ENCODE measurements at regions not wholly inside any gene's neighbourhood (a gene's known extent, or its start where the extent isn't known, plus 50 kb on each side); places are given as distances from the start of the nearest gene placed in this dataset.
"Not testable (repeated sequence)": the region's sequence is repeated elsewhere in the genome, so short reads cannot be mapped to it uniquely, and the experiment has no call there.

DNA sequence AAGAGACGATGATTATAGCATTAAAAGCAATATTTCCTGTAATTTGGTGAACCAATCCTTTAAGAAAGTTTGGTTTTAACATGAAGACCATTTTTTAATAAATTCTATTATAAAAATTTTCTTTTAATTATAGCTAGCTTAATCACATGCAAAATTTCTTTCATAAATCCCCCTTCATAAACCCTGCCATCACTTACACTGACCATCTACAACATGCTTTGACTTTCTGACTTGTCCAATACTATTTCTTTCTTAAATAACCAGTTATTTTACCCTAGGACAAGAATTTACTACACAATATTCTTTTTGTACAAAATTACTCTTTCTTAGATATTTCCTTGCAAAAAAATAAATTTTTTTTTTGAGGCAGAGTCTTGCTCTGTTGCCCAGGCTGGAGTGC, 1334.8 kb downstream of the CDH11 start:
- H3K4me3 ChIP-seq (ENCODE audit: low read length): no peak overlapping the region
- no peaks in the 10 kb centered on the region for H3K36me3 ChIP-seq (ENCODE audit: control insufficient read depth, insufficient read depth, low read length)
- H3K27me3 ChIP-seq (ENCODE audit: control insufficient read depth, insufficient read depth, low read length): no peaks in the 10 kb centered on the region
- WGBS (ENCODE audit: insufficient coverage, low lambda C conversion rate): 100% methylated on average over 1 of the region's 1 CpG
- H3K9me3 ChIP-seq (ENCODE audit: control insufficient read depth, low read depth, low read length): peaks cover 8% of the 10 kb centered on the region
- no peak overlapping the region for H3K27ac ChIP-seq (ENCODE audit: low read length)
- H3K4me1 ChIP-seq (ENCODE audit: control insufficient read depth, insufficient read depth, low read length): no peaks in the 10 kb centered on the region
- no peak for DNase-seq

DNA sequence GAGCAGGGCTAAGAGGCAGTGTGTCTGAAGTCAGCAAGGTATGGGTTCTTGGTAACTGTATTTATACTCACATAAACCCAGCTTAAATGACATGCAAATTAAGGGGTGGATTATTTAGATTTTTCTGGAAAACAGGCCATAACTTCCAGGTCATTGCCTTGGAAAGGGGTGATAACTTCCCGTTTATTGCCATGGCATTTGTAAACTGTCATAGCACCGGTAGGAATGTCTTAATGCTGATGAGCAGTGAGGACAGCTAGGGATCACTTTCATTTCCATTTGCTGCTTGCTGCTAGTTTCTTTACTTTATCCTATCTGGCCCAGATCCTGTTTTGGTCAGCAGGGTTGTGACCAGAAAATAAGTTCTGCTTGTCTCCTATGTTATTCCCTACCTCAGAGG, 1336.7 kb downstream of the CDH11 start:
- WGBS (ENCODE audit: insufficient coverage, low lambda C conversion rate): no CpG with 5 or more reads among the region's 2 CpGs
- Histone ChIP-seq H3K9me3 (ENCODE audit: control insufficient read depth, low read depth, low read length) (peaks cover 8% of the 10 kb centered on the region), H3K36me3 (ENCODE audit: control insufficient read depth, insufficient read depth, low read length) (no peaks in the 10 kb centered on the region)

GRCh38 chr16:63776437-63776836, 1345.4 kb downstream of the CDH11 start:
- Histone ChIP-seq H3K4me3 (ENCODE audit: low read length) (no peak overlapping the region), H3K4me1 (ENCODE audit: control insufficient read depth, insufficient read depth, low read length) (no peaks in the 10 kb centered on the region), H3K36me3 (ENCODE audit: control insufficient read depth, insufficient read depth, low read length) (no peaks in the 10 kb centered on the region), H3K9me3 (ENCODE audit: control insufficient read depth, low read depth, low read length) (no peaks in the 10 kb centered on the region), H3K27ac (ENCODE audit: low read length) (no peak overlapping the region), H3K27me3 (ENCODE audit: control insufficient read depth, insufficient read depth, low read length) (no peaks in the 10 kb centered on the region)
- DNase-seq: no peak

More for the DNA sequence above, 1336.7 kb downstream of the CDH11 start:
- H3K4me3 ChIP-seq (ENCODE audit: low read length): no peak overlapping the region
- no peak overlapping the region for H3K27ac ChIP-seq (ENCODE audit: low read length)
- H3K27me3 ChIP-seq (ENCODE audit: control insufficient read depth, insufficient read depth, low read length): no peaks in the 10 kb centered on the region
- no peak for DNase-seq
- H3K4me1 ChIP-seq (ENCODE audit: control insufficient read depth, insufficient read depth, low read length): no peaks in the 10 kb centered on the region

GRCh38 chr16:63776034-63776433, 1345.8 kb downstream of the CDH11 start:
- Histone ChIP-seq H3K36me3 (ENCODE audit: control insufficient read depth, insufficient read depth, low read length) (no peaks in the 10 kb centered on the region), H3K27me3 (ENCODE audit: control insufficient read depth, insufficient read depth, low read length) (no peaks in the 10 kb centered on the region), H3K9me3 (ENCODE audit: control insufficient read depth, low read depth, low read length) (no peaks in the 10 kb centered on the region), H3K27ac (ENCODE audit: low read length) (no peak overlapping the region), H3K4me3 (ENCODE audit: low read length) (no peak overlapping the region), H3K4me1 (ENCODE audit: control insufficient read depth, insufficient read depth, low read length) (no peaks in the 10 kb centered on the region)
- DNase-seq: no peak

DNA sequence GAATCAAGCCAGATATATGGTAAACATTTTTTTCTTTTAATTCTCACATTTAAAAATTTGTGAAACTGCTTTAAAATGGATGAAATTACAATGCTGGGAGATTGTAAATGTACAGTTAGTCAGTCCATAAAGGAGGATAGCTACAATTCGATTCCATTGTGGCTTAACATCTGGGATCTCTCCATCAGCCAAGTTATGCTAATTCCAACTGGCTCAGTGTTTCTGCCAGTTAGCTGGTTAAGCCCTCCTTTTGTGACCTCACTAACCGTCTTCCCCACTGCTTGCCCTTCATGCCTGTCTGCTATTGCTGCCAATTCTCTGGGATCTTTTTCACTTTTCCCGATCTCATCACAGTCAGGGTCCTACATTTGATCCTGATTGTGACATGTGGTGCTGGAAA, 1347.6 kb downstream of the CDH11 start:
- DNase-seq: no peak
- Histone ChIP-seq H3K27ac (ENCODE audit: low read length) (no peak overlapping the region), H3K27me3 (ENCODE audit: control insufficient read depth, insufficient read depth, low read length) (no peaks in the 10 kb centered on the region), H3K36me3 (ENCODE audit: control insufficient read depth, insufficient read depth, low read length) (no peaks in the 10 kb centered on the region), H3K4me1 (ENCODE audit: control insufficient read depth, insufficient read depth, low read length) (no peaks in the 10 kb centered on the region), H3K4me3 (ENCODE audit: low read length) (no peak overlapping the region), H3K9me3 (ENCODE audit: control insufficient read depth, low read depth, low read length) (no peaks in the 10 kb centered on the region)
- WGBS (ENCODE audit: insufficient coverage, low lambda C conversion rate): 100% methylated on average over 1 of the region's 3 CpGs

- Histone ChIP-seq H3K4me1 (ENCODE audit: control insufficient read depth, insufficient read depth, low read length) (no peaks in the 10 kb centered on the region), H3K27me3 (ENCODE audit: control insufficient read depth, insufficient read depth, low read length) (no peaks in the 10 kb centered on the region), H3K9me3 (ENCODE audit: control insufficient read depth, low read depth, low read length) (no peaks in the 10 kb centered on the region), H3K36me3 (ENCODE audit: control insufficient read depth, insufficient read depth, low read length) (no peaks in the 10 kb centered on the region), H3K27ac (ENCODE audit: low read length) (no peak overlapping the region), H3K4me3 (ENCODE audit: low read length) (no peak overlapping the region)
- no peak for DNase-seq
- no CpG with 5 or more reads among the region's 2 CpGs for WGBS (ENCODE audit: insufficient coverage, low lambda C conversion rate)
Measured at GRCh38 chr16:63769211-63769610, 1352.7 kb downstream of the CDH11 start.

DNA sequence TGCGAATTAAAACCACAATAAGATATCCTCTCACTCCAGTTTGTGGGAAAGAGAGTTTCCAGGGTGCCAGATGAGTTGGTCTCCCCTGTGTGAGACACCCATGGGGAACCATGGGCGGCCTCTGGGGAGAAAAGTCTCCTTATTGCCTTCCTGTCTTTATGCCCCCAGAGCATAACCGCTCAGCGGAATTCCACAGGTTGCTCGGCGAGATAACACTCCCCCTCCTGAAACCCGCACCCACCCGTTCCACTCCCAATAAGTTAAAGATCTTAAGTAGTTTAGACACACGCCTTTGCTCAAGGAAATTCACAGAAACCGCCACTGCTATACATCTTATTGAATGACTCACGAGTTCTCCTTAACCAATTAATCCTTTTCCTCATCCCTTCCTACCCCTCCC, 1361.6 kb downstream of the CDH11 start:
- not testable (repeated sequence) for H3K36me3 ChIP-seq (ENCODE audit: control insufficient read depth, insufficient read depth, low read length); DNase-seq; H3K27me3 ChIP-seq (ENCODE audit: control insufficient read depth, insufficient read depth, low read length); H3K9me3 ChIP-seq (ENCODE audit: control insufficient read depth, low read depth, low read length); H3K4me3 ChIP-seq (ENCODE audit: low read length); H3K27ac ChIP-seq (ENCODE audit: low read length); H3K4me1 ChIP-seq (ENCODE audit: control insufficient read depth, insufficient read depth, low read length)
- WGBS (ENCODE audit: insufficient coverage, low lambda C conversion rate): 87% methylated on average over 3 of the region's 11 CpGs

- DNase-seq: peak; percentile 5 to 28
- H3K27me3 ChIP-seq (ENCODE audit: control insufficient read depth, insufficient read depth, low read length): no peaks in the 10 kb centered on the region
- no peaks in the 10 kb centered on the region for H3K4me1 ChIP-seq (ENCODE audit: control insufficient read depth, insufficient read depth, low read length)
- H3K27ac ChIP-seq (ENCODE audit: low read length): no peak overlapping the region
- H3K4me3 ChIP-seq (ENCODE audit: low read length): no peak overlapping the region
- H3K36me3 ChIP-seq (ENCODE audit: control insufficient read depth, insufficient read depth, low read length): no peaks in the 10 kb centered on the region
- H3K9me3 ChIP-seq (ENCODE audit: control insufficient read depth, low read depth, low read length): no peaks in the 10 kb centered on the region
Measured at GRCh38 chr16:63752347-63752746, 1369.5 kb downstream of the CDH11 start.

DNA sequence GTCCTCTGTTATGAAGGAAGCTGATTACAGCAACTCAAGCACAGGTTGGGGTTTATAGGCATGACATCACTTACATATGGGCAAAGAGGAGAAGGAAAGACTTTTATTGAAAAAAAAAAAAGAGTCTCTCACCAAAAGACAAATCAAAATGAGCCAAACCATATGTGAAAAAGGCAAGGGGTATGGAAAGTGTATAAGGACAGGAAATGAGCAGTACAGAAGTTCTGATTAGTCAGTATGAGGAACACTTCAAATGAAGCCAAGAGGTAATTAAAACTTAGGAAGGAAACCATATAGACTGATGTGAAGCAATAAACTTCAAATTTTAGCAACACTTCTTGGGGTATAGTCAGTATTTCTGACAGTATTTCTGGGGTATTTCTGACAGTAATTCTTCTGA, 1372.6 kb downstream of the CDH11 start:
- Histone ChIP-seq H3K9me3 (ENCODE audit: control insufficient read depth, low read depth, low read length) (no peaks in the 10 kb centered on the region), H3K36me3 (ENCODE audit: control insufficient read depth, insufficient read depth, low read length) (no peaks in the 10 kb centered on the region), H3K27ac (ENCODE audit: low read length) (no peak overlapping the region), H3K4me1 (ENCODE audit: control insufficient read depth, insufficient read depth, low read length) (no peaks in the 10 kb centered on the region), H3K4me3 (ENCODE audit: low read length) (no peak overlapping the region), H3K27me3 (ENCODE audit: control insufficient read depth, insufficient read depth, low read length) (no peaks in the 10 kb centered on the region)
- no peak for DNase-seq

GRCh38 chr16:63745456-63745855, 1376.4 kb downstream of the CDH11 start:
- H3K27me3 ChIP-seq (ENCODE audit: control insufficient read depth, insufficient read depth, low read length): no peaks in the 10 kb centered on the region
- H3K4me1 ChIP-seq (ENCODE audit: control insufficient read depth, insufficient read depth, low read length): no peaks in the 10 kb centered on the region
- WGBS (ENCODE audit: insufficient coverage, low lambda C conversion rate): no CpG with 5 or more reads among the region's 4 CpGs

GRCh38 chr16:63744077-63744874, 1377.6 kb downstream of the CDH11 start:
- Histone ChIP-seq H3K4me1 (ENCODE audit: control insufficient read depth, insufficient read depth, low read length) (no peaks in the 10 kb centered on the region), H3K27ac (ENCODE audit: low read length) (no peak overlapping the region), H3K27me3 (ENCODE audit: control insufficient read depth, insufficient read depth, low read length) (no peaks in the 10 kb centered on the region), H3K9me3 (ENCODE audit: control insufficient read depth, low read depth, low read length) (no peaks in the 10 kb centered on the region), H3K36me3 (ENCODE audit: control insufficient read depth, insufficient read depth, low read length) (no peaks in the 10 kb centered on the region), H3K4me3 (ENCODE audit: low read length) (no peak overlapping the region)
- no peak for DNase-seq
- no CpG with 5 or more reads among the region's 13 CpGs for WGBS (ENCODE audit: insufficient coverage, low lambda C conversion rate)

More at GRCh38 chr16:63745456-63745855, 1376.4 kb downstream of the CDH11 start:
- Histone ChIP-seq H3K4me3 (ENCODE audit: low read length) (no peak overlapping the region), H3K36me3 (ENCODE audit: control insufficient read depth, insufficient read depth, low read length) (no peaks in the 10 kb centered on the region), H3K27ac (ENCODE audit: low read length) (no peak overlapping the region), H3K9me3 (ENCODE audit: control insufficient read depth, low read depth, low read length) (no peaks in the 10 kb centered on the region)
- no peak for DNase-seq
